NCI-H2081 (cell line): ENCODE measurements at regions not wholly inside any gene's neighbourhood (a gene's known extent, or its start where the extent isn't known, plus 50 kb on each side); places are given as distances from the start of the nearest gene placed in this dataset.

Experiments
- DNase-seq, 2 experiments: peaks; one replicate each; lab custom pipeline; 2025; lab: John Stamatoyannopoulos, UW

DNA sequence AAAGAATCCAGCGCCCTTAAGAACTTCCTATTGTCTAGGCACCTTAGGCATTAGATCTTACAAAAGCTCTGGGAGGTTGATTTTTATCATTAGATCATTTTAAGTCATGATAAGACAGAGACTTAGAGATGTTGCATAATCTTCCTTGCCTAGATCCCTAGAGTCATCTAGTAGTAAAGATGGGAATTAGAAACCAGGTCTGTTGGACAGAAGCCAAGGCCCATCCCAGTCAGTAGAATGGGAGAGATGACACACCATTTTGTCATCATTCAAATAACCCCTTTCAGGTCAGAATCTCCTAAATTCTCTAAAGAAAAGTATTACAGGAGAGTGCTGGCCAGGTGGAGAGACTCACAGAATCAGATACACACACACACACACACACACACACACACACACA, 579.1 kb downstream of the BMP2 start:
- no peak for DNase-seq

DNA sequence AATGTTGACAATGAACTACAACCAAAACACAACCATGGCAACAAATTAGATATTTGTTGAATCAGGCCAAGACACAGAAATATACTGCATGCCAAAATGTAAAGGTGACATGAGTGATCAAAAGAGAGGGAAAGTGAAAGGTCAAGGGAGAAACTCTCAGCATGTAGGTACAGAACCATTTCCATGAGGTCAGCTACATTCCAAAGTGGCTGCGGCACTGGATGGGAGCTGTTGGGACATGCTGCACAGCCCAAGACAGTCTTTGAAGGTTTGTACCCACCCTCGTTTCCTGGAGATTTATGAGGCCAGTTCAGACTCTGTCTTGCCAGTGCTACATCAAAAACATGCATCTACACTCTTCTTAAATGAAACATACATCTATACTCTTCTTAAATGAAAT, 579.9 kb downstream of the BMP2 start:
- DNase-seq: no peak

DNA sequence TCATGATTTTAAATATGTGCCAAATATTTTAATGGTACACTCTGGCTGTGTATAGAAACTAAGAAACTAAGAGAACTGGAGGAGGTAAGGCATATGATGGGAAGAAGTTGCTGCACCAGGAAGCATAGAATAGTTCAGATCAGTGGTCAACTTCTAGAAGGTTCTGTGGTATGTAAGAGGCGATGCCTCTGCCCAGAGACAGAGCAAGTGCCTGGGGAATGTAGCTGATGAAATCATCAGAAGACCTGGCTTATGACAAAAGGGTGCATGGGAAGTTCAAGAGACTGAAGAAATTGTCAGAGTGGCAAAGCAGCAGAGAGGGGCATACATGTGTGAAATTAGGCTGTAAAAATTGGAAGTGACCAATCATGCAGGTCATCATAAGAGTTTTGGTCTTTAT, 580.8 kb downstream of the BMP2 start:
- no peak for DNase-seq

DNA sequence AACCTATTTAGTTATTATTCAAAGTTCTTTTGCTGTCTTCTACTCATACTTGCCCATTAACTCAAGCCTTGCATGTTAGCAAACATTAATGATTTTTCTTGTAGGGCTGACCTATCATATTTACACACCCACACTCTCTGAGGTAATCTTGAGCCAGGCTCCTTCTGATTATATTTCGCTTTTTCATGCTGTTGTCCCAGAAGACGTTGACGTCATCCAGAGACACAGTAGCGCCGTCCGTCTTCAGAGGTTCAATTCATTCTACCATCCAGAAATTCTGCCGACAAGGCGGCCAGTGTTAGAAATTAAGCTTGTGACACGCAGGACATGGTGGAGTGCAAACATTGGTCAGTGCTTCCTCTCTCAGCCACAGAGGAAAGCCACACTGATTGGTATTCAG, 584.7 kb downstream of the BMP2 start:
- DNase-seq: no peak

DNA sequence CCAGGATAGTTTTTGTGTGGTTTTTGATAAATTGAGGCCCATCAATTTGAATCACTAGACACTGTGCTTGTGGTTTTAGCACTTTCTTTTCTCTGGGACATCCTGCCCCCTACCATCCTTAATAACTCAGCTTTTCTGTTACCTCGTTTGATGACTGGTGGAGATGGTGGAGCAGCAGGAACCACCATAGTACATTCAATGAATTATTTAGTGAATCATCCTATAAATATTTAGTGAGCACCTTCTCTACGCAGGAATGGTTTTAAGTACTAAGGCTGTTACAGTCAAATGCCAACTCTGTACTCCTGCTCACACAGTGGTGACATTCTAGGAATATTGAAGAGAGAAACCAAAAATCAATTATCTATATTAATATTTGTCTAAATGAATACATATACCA, 585.2 kb downstream of the HAO1 start:
- DNase-seq: no peak

DNA sequence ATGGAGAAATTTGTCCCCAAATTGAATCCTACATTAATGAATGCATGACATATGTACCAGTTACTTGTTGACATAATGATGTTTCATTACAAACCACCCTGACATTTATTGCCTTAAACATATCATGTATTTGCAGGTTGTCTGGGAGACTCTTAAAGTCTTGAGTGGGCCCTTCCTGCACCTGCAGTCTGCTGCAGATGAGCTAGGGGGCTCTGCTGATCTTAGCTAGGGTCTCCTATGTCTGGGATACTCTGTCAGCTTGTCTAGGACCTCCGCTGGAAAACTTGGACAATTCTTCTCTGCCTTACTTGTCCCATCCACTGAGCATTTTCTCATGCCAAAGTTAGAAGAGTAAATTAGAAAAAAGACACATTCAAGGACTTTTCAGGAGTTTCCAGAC, 581.6 kb downstream of the HAO1 start:
- DNase-seq: no peak

DNA sequence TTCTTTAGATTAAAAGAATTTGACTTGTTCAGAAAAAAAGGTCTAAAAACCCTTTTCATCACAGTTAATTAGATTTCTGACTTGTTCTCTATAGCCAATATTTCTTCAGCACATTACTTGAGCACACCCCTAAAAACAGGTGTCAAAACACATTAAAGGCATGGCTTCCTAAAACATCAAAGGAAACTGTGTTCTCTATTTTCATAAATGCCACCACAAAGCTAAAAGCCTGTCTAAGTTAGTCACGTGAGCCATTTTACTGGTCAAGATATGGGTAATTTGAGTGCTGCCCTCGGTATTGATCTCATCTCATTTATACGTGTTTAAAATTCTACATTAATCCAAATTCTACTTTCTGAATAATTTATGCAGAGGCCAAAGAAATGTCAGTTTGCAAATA, 580.5 kb downstream of the HAO1 start:
- no peak for DNase-seq

DNA sequence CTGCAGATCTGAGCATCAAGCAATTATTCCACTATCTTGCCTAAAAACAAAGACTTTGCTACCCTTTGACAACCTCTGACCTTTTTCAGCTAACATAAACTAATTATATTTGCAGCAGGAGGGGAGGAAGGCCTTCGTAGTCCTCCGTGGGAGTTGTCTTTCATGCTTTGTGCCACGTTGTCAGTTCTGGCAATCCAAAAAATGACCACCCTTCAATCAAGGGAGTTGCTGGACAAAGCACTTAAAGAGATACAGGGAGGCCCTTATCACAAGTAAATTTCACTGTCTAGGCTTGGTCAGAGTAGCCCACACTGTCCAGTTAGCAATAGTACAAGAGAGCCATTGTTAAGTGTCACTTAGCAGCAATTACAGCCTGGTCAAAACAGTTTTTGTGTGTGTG, 578.9 kb downstream of the HAO1 start:
- DNase-seq: peak in 1 of 2 experiments; percentile 16

DNA sequence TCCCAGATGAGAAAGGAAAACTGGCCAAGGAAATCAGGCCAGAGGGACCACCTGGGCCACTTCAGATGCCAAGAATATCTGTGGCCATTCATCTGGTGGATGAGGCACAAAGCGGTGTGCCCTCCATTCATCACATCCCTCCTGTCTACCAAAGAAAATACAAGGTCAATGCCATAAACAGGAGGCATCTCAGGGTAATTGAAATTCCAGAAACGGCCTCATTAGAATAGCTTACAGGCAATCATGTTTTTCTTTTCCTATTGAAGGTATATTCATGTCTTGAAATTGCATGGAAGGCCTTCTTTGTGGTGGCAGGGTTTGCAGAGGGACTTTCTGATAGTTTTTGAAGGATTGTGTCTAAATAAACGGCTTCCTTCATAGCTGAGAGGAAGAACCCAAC, 578.3 kb downstream of the HAO1 start:
- DNase-seq: no peak

DNA sequence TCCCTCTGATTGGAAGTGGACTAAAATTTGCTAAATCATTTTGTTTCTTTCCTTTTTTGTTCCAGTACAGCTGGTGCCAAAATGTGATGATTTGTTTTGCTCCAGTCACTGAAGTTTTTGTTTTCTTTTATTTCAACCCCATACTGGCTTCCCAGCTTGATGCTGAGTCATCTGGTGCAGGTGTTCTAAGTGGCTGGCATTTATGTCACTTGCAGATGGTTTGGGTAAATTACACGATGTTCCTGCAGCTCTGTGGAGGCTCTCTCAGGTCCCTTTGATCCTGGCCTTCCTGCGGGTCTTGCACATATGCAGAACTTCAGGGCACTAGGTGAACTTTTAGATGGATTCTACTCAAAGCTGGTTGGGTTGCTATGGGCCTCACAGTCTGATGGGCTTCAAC, 577.7 kb downstream of the HAO1 start:
- DNase-seq: peak; percentile 6 to 77

DNA sequence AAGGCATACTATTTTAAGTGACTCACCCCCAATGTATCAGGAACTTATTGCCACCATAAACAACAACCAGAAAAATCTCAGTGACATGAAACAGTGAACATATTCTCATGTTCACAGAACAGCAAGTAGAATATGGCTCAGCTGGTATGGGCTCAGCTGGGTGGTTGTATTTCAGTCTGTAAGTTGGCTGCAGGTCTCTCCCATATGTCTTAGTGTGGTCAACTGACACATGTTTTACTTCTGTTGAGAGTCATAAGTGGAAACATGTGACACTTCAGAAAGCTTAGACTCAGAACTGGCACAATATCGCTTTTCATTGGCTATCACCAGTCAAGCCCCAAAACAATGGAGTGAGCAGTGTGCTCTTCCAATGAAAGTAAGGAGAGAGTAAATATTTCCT, 574.1 kb downstream of the HAO1 start:
- no peak for DNase-seq

DNA sequence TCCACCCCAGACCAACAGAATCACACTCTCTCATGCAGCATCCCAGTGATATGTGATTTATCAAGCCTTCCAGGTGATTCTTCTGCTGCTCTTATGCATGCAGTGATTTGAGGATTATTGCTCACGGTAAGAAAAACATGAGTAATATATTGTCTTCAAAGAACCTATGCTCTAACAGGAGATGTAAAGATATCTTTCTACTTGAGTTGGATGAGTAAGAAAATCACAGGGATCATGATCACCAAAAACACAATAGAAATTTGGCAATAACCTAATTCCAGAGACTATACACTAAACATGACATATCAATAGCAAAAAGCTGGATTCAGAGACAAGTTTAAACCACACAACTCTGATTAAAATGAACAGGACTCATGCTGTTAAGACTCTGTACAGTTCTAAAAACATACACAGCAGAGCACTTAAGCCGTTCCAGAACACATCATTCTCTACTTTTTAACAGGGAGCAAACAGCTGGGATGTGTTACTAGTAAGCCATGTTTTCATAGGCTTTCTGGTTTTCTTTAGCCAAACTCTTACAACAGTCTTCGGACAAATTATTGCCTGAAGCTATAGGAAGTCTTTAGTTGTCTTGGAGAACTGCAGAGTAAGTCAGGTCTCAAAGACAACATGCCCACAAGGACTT, 568.6 kb downstream of the HAO1 start:
- DNase-seq: no peak

DNA sequence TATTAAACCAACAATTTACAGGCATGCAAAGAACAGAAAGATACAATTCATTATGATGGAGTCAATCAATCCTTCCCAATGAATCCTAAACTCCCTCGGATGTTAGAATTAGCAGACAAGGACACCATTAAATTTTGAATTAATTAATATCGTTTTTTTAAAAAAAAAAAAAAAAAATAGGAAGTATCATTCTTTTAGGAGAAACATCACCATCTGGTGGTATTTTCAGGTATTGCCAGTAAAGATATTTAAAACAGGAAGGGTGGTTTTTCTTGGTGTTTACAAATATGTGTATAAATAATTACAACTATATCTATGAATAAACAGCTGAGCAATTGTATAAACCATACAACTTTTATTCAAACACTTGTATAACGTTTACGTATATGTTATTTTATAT, 564.4 kb downstream of the HAO1 start:
- peak; percentile 2 to 36 for DNase-seq

DNA sequence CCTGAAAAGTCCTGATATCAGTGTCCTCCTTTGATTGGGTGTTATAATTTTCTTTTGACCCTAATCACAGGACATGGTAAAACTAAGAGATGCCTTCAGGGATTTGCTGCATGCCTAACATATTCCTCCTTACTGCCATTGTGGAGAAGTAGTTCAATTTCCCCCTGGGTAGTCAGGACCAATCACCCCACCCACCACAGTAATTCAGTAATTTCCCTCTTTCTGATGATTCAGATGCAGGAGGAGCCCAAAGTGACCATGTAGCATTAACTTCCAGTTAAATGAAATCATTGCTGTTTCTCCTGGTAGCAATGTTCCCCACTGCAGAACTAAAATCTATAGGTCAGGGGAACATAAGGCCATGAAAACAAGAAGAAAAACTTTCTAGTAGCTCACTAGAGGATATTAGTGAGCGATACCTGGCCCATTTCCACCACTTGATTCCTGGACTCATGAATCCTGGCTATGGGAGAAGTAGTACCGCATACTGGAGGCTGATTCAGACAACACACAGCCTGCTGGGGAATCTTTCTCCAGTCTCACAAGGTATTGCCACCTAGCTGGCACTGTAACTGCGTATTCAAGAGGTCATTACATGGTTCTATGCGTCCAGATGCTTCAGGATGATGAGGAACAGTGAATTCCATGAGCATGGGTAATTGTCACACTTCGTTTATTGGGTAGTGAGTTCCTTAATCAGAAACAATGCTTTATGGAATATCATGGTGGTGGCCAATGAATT, 561.2 kb downstream of the HAO1 start:
- no peak for DNase-seq

DNA sequence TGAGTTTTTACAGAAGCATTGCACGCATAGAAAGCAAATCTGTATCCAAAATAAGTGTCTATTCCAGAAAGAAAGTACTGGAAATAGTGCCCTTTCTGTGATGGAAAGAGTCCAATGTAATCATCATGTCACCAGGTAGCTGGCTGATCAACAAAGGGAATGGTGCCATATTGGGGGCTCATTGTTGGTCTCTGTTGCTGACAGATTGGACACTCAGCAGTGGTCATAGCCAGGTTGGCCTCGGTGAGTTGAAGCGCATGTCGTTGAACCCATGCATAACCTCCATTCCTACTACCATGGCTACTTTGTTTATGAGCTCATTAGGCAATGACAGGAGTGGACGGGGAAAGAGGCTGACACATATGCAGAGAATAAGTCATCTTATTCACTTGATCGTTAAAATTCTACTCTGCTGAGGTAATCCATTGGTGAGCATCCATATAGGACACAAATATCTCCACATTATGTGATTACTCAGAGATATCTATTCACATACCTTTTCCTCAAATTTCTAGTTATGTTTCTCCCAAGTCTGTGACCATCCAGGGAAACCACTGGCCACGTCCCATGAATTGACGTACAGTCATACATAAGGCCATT, 560.5 kb downstream of the HAO1 start:
- no peak for DNase-seq

DNA sequence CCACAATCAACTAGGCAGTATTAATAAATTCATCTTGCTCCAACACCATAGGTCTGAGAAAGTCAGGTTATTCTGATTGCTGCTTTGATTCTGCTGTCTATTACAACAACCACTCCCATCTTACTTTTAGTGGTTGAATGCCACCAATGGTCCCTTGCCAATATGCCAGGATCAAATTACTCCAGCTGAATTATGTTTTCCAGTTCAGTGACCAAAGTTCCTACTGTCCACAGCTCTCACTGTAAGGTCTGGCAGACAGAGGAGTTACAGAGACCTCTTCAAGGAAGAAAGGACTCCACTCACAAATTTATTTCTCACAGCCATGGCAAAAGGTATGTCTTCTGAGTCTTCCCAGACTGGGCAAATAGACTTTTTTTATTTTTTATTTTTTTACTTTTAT, 557.0 kb downstream of the HAO1 start:
- DNase-seq: no peak

DNA sequence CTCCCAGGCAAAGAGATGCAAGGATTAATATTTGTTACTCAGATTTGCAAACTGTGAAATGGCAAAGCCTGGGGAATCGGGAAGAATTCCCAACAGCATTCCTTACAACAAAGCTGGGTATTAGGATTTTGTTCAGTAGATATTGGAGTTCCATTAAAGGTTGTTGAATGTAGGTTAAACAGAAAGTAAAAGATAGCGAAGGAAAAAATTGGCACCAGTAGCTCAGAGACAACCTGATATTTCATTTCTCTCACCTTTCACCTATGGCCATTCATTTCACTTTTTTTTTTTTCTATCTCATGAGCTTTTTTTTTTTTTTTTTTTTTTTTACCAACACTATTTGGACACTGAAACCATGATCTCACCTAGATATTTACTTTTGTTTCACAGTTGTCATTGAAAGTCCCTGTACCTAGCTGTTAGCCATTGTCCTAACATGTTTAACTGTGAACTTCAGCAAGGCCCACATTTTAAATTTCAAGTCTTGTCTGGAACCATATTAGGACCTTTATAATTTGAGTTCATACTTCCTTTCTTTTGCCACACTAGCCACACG, 552.5 kb downstream of the HAO1 start:
- no peak for DNase-seq

DNA sequence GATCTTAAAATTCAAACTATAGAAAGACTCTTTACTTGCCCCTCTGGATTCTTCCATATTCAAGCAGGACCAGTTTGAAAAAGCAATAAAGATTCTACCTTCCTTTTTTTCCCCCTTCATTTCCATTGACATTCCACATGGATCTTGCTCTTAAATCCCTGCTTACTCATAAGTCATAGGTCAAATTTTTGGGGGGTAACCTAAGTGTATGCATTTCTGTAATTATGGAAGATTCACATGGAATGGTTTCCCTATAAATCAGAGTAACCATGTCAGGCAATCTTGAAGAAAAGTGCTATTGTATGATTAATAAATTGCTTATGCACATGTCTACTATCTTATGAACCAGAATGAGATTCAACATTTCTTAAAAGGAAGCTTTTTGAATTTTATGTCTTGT, 551.0 kb downstream of the HAO1 start:
- no peak for DNase-seq

DNA sequence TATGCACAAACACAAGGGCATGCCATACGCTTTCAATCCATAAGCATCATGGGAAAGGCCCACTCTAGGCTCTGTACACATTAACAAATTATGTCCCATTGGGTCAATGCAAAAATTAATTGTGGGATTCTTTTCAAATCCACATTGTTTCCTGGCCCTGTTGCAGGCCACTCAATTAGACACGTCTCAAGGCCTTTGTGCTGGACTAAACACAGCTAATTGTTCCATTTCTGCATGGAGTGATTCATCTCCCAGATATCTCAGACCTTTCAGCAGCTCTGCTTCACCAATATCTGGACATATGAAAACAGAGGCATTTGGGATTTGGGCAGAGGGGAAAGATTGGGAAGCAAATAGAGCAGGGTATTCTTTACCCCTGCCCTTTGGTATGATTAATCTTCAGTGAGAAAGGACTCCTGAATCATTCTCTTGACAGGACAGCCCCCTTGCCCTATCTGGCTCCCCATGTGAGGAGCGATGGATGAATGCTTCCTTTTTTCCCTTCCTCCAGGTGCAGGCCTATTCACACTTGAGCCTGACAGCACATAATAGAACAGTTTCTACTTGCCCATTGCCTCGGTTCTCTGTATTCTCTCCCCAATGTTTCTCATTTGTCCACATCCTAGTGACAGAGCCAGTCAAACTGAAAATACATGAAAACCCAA, 547.6 kb downstream of the HAO1 start:
- peak in 1 of 2 experiments; percentile 22 for DNase-seq

DNA sequence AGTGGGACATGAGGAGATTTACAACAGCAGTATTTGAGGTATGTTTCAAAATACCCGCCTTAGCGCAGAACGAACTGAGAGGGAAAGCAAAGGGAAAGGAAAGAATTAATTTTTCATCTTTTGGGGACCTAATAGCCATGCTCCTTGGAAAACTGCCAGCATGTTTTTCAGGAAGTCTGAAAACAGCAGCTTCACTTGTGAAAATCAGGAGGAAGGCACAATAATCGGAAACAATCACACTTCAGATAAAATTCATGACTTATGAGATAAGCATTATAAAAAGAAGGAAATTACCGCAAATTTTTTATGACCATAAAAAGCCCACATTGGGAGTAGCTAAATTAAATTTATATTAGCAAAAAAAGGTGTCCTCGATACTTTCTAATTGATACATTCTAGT, 541.1 kb downstream of the HAO1 start:
- DNase-seq: no peak

DNA sequence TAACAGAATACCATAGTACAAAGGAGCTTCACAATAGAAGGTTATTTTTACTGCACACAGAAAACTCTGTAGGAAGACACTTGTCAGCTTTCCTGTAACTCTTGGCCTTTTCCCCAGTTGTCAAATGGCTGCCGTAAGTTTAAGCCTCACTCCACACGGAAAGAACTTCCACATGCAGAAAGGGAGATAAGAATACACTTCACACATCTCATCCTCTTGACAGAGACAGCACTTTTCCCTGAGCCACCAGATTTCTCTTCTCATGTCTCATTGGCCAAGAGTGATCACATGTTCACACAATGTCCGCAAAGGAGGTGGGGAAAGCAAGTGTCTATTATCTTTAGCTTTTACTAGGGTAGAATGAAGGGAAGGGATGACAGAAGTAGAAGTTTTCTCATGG, 540.7 kb downstream of the HAO1 start:
- no peak for DNase-seq

DNA sequence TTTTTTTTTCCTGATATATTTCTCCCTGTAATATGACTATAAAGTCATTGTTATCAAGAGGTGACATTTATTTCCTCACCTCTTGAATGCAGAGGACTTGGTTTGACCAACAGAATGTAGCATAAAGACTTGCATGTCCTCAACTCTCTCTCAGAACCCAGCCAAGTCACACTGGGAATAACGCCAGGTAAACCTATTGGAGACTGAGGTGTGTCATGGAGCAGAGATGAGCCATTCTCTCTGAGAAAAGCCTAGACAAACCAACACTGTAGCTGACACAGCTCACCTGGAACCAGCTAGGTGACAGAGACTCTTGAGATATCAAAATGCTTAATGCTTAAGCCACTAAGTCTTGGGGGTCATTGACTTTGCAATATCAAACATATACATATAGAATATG, 533.6 kb downstream of the HAO1 start:
- DNase-seq: no peak

DNA sequence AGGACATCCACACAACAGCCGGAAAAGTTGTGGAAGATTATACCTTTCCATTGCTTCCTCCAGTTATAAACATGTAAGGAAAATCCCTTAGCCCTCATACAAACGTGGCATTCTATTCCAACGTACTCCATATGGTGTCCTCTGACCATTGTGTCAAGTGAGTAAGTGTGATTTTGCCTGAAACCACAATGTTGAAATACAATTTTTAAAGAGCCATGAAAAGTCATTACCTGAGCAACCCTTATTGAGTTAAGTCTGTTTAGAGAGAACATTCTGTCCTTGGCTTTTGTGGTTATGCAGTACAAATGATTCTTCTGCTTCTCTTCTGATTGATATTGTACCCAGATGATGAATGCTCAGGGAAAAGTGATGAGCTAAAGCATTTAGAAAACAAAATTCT, 530.1 kb downstream of the HAO1 start:
- no peak for DNase-seq
